H9 (cell line): ENCODE measurements at regions not wholly inside any gene's neighbourhood (a gene's known extent, or its start where the extent isn't known, plus 50 kb on each side); places are given as distances from the start of the nearest gene placed in this dataset.

Experiments
- DNase-seq: peaks from one replicate; pipeline ENCODE4 v3.0.0-alpha.2; 2017
- H2AFZ ChIP-seq: one replicate; pipeline ENCODE4 v1.6.1; 2013; ENCODE audit warnings: mild to moderate bottlenecking, low read length, control low read depth, moderate library complexity
- H2AK5ac ChIP-seq: 2 replicates; pipeline ENCODE4 v1.6.1; 2013; ENCODE audit warnings: low read length, control low read depth, mixed read lengths; ENCODE audit not compliant: insufficient read length
- H2BK120ac ChIP-seq: one replicate; pipeline ENCODE4 v1.6.1; 2013; ENCODE audit warnings: low read depth, mild to moderate bottlenecking, low read length, control low read depth, inconsistent platforms; ENCODE audit not compliant: poor library complexity, severe bottlenecking
- H2BK12ac ChIP-seq: 2 replicates; pipeline ENCODE4 v1.6.1; 2013; ENCODE audit warnings: low read length, control low read depth, mixed read lengths, low read depth; ENCODE audit not compliant: insufficient read length
- H2BK15ac ChIP-seq: 2 replicates; pipeline ENCODE4 v1.6.1; 2013; ENCODE audit warnings: low read depth, low read length, control low read depth
- H2BK20ac ChIP-seq: one replicate; pipeline ENCODE4 v1.6.1; 2013; ENCODE audit warnings: low read depth, mild to moderate bottlenecking, low read length, control low read depth, inconsistent platforms; ENCODE audit not compliant: poor library complexity, severe bottlenecking
- H2BK5ac ChIP-seq: 2 replicates; pipeline ENCODE4 v1.6.1; 2013; ENCODE audit warnings: low read length, control low read depth, mixed read lengths; ENCODE audit not compliant: insufficient read length
- H3K14ac ChIP-seq: 2 replicates; pipeline ENCODE4 v1.6.1; 2013; ENCODE audit warnings: low read length, control low read depth; ENCODE audit not compliant: insufficient read depth
- H3K18ac ChIP-seq: 2 replicates; pipeline ENCODE4 v1.6.1; 2013; ENCODE audit warnings: low read depth, mild to moderate bottlenecking, mixed read lengths, low read length, control low read depth; ENCODE audit not compliant: insufficient read length
- H3K23ac ChIP-seq: 2 replicates; pipeline ENCODE4 v1.6.1; 2013; ENCODE audit warnings: low read length, control low read depth, mixed read lengths, low read depth; ENCODE audit not compliant: insufficient read length
- H3K23me2 ChIP-seq: 2 replicates; pipeline ENCODE4 v1.6.1; 2013; ENCODE audit warnings: low read depth, mild to moderate bottlenecking, mixed read lengths, low read length, control low read depth; ENCODE audit not compliant: insufficient read length, poor library complexity, severe bottlenecking
- H3K27ac ChIP-seq: 2 replicates; pipeline ENCODE4 v1.5.1; 2013; ENCODE audit warnings: low read length, control low read depth, mixed read lengths, low read depth; ENCODE audit not compliant: insufficient read length
- H3K27me3 ChIP-seq: 2 replicates; pipeline ENCODE4 v1.6.1; 2013; ENCODE audit warnings: low read length, control low read depth, inconsistent platforms; ENCODE audit not compliant: insufficient read depth
- H3K4ac ChIP-seq: 2 replicates; pipeline ENCODE4 v1.6.1; 2013; ENCODE audit warnings: low read depth, mild to moderate bottlenecking, control low read depth, inconsistent platforms, low read length, moderate library complexity
- H3K4me1 ChIP-seq: 2 replicates; pipeline ENCODE4 v1.6.1; 2013; ENCODE audit warnings: low read length, control low read depth, inconsistent platforms; ENCODE audit not compliant: insufficient read depth
- H3K4me2 ChIP-seq: 2 replicates; pipeline ENCODE4 v1.6.1; 2013; ENCODE audit warnings: low read length, control low read depth, mixed read lengths; ENCODE audit not compliant: insufficient read length, insufficient read depth
- H3K56ac ChIP-seq: 2 replicates; pipeline ENCODE4 v1.6.1; 2013; ENCODE audit warnings: low read depth, mild to moderate bottlenecking, mixed read lengths, low read length, control low read depth; ENCODE audit not compliant: insufficient read length
- H3K79me1 ChIP-seq: 2 replicates; pipeline ENCODE4 v1.6.1; 2013; ENCODE audit warnings: low read depth, mild to moderate bottlenecking, moderate library complexity, low read length, control low read depth, inconsistent platforms; ENCODE audit not compliant: insufficient read depth, poor library complexity, severe bottlenecking
- H3K79me2 ChIP-seq: 2 replicates; pipeline ENCODE4 v1.6.1; 2013; ENCODE audit warnings: low read length, control low read depth, inconsistent platforms; ENCODE audit not compliant: insufficient read depth
- H3K9ac ChIP-seq: 2 replicates; pipeline ENCODE4 v1.6.1; 2013; ENCODE audit warnings: low read length, control low read depth, mixed read lengths; ENCODE audit not compliant: insufficient read length; ENCODE audit errors: extremely low read depth
- H3K9me3 ChIP-seq: one replicate; pipeline ENCODE4 v1.6.1; 2013; ENCODE audit warnings: low read depth, low read length, inconsistent platforms; ENCODE audit not compliant: control insufficient read depth
- H3T11ph ChIP-seq: one replicate; pipeline ENCODE4 v1.6.1; 2013; ENCODE audit warnings: mild to moderate bottlenecking, low read length, control low read depth, inconsistent platforms
- H4K20me1 ChIP-seq: one replicate; pipeline ENCODE4 v1.6.1; 2013; ENCODE audit not compliant: control insufficient read depth, insufficient read length, insufficient read depth
- H4K5ac ChIP-seq: 2 replicates; pipeline ENCODE4 v1.6.1; 2013; ENCODE audit warnings: low read depth, mild to moderate bottlenecking, mixed read lengths, low read length, control low read depth; ENCODE audit not compliant: insufficient read length
- H4K8ac ChIP-seq: replicated peaks from 2 replicates; pipeline ENCODE4 v1.6.1; 2013; ENCODE audit warnings: low read length, control low read depth, mixed read lengths, low read depth; ENCODE audit not compliant: insufficient read length
- H4K91ac ChIP-seq: 2 replicates; pipeline ENCODE4 v1.6.1; 2013; ENCODE audit warnings: low read depth, mild to moderate bottlenecking, moderate library complexity, mixed read lengths, low read length, control low read depth; ENCODE audit not compliant: insufficient read length
- H3K27ac Mint-ChIP-seq, 3 experiments: 2 replicates in 2 of 3; 3 replicates in 1 of 3; pipeline ENCODE4 v1.8.0; 2020 to 2021; ENCODE audit warnings: mixed read lengths in 3 of 3, mild to moderate bottlenecking in 1 of 3, moderate library complexity in 1 of 3
- H3K27me3 Mint-ChIP-seq: 2 replicates; pipeline ENCODE4 v1.8.0; 2021; ENCODE audit warnings: low read depth, mild to moderate bottlenecking, moderate library complexity, mixed read lengths
- H3K36me3 Mint-ChIP-seq, 3 experiments: 2 replicates in 2 of 3; 3 replicates in 1 of 3; pipeline ENCODE4 v1.8.0; 2020 to 2021; ENCODE audit warnings: low read depth in 3 of 3, mixed read lengths in 3 of 3; ENCODE audit not compliant: insufficient read depth in 1 of 3
- H3K4me1 Mint-ChIP-seq, 2 experiments: 2 replicates each; pipeline ENCODE4 v1.8.0; 2020; ENCODE audit warnings: mixed read lengths in 2 of 2
- H3K4me3 Mint-ChIP-seq, 2 experiments: 2 replicates in 1 of 2; 3 replicates in 1 of 2; pipeline ENCODE4 v1.8.0; 2020 to 2021; ENCODE audit warnings: mild to moderate bottlenecking in 2 of 2, mixed read lengths in 2 of 2, moderate library complexity in 1 of 2
- H3K9me3 Mint-ChIP-seq, 2 experiments: 2 replicates in 1 of 2; 3 replicates in 1 of 2; pipeline ENCODE4 v1.8.0; 2020; ENCODE audit warnings: mild to moderate bottlenecking in 2 of 2, mixed read lengths in 2 of 2, moderate library complexity in 1 of 2
- CTCF ChIP-seq: fragments of 200-600 bp; sonication (generic); conservative IDR thresholded peaks from 3 replicates; pipeline ENCODE4 v1.8.0; 2021; ENCODE audit warnings: antibody characterized with exemption, mild to moderate bottlenecking
- WGBS: extraction: QIAGEN DNeasy Blood & Tissue Kit; methylation state at CpG from one replicate; pipeline ENCODE4 v1.1.7; 2013; ENCODE audit warnings: missing lambda C conversion rate, low lambda C conversion rate, mixed read lengths; ENCODE audit not compliant: insufficient read length; ENCODE audit errors: extremely low coverage; 5-methylcytosine and 5-hydroxymethylcytosine counted together

- H3K27ac ChIP-seq, result no peak overlapping the region
- no peaks in the 10 kb centered on the region for H3K79me1 ChIP-seq
- no peaks in the 10 kb centered on the region for H3K23me2 ChIP-seq
- WGBS, result no CpG with 5 or more reads among the region's 17 CpGs
- H3K4me2 ChIP-seq, result no peak overlapping the region
- no peak overlapping the region for H3K4me3 Mint-ChIP-seq
- no peak overlapping the region for H2AFZ ChIP-seq
- 0 out of 2 replicates have a peak overlapping the region, but pooled peaks have one; percentile 41 for H3K14ac ChIP-seq
- no peak overlapping the region for H4K8ac ChIP-seq
- no peak overlapping the region for H2BK20ac ChIP-seq
- H3K4me1 ChIP-seq, result no peaks in the 10 kb centered on the region
- no peak overlapping the region for H3K56ac ChIP-seq
- no peaks in the 10 kb centered on the region for H3K9me3 ChIP-seq
- H2BK12ac ChIP-seq, result no peak overlapping the region
- no peaks in the 10 kb centered on the region for H3K36me3 Mint-ChIP-seq
- H2BK120ac ChIP-seq, result no peak overlapping the region
- H4K20me1 ChIP-seq, result no peaks in the 10 kb centered on the region
- H3K23ac ChIP-seq, result no peak overlapping the region
- no peak overlapping the region for H3K9ac ChIP-seq
- no peak overlapping the region for H3K18ac ChIP-seq
- H3K27me3 Mint-ChIP-seq, result no peaks in the 10 kb centered on the region; the same call in 1 of the 2 replicates
- no peak for TF ChIP-seq CTCF
- H3K27ac Mint-ChIP-seq, result peak overlapping the region in 1 of 3 experiments; percentile 72; a peak in 1 of 7 replicates
- H2BK5ac ChIP-seq, result no peak overlapping the region
- DNase-seq, result no peak
- H4K91ac ChIP-seq, result no peak overlapping the region
- H4K5ac ChIP-seq, result no peak overlapping the region
- H2BK15ac ChIP-seq, result no peak overlapping the region
- H3K27me3 ChIP-seq, result no peaks in the 10 kb centered on the region
- H3K4ac ChIP-seq, result no peak overlapping the region
- no peaks in the 10 kb centered on the region for H3K79me2 ChIP-seq
- H3K9me3 Mint-ChIP-seq, result no peaks in the 10 kb centered on the region
- no peak overlapping the region for H3T11ph ChIP-seq
- H2AK5ac ChIP-seq, result no peak overlapping the region
- peaks cover 0 to 7% of the 10 kb centered on the region in 2 experiments; a peak in 2 of 4 replicates for H3K4me1 Mint-ChIP-seq
These were observed 88.1 kb downstream of the UNCX start for GRCh38 chr7:1320616-1321240.
